A673 (cell line): ENCODE measurements at regions not wholly inside any gene's neighbourhood (a gene's known extent, or its start where the extent isn't known, plus 50 kb on each side); places are given as distances from the start of the nearest gene placed in this dataset.

Experiments used
- EZH2 ChIP-seq: fragments of 200-600 bp; sonication (generic); IDR thresholded peaks from 2 replicates; pipeline ENCODE4 v1.6.1; 2017; ENCODE audit warnings: borderline replicate concordance, low read depth, mild to moderate bottlenecking, mixed read lengths, antibody characterized with exemption, low read length; ENCODE audit not compliant: poor library complexity, severe bottlenecking
- TF ChIP-seq, protein P1 (sequence below): fragments of 300-800, 200-600 bp; sonication (generic); conservative IDR thresholded peaks from 2 replicates; pipeline ENCODE4 v1.5.1; 2017; ENCODE audit warnings: low read depth, mild to moderate bottlenecking, antibody characterized with exemption, low read length, moderate library complexity, mixed read lengths

DNA sequence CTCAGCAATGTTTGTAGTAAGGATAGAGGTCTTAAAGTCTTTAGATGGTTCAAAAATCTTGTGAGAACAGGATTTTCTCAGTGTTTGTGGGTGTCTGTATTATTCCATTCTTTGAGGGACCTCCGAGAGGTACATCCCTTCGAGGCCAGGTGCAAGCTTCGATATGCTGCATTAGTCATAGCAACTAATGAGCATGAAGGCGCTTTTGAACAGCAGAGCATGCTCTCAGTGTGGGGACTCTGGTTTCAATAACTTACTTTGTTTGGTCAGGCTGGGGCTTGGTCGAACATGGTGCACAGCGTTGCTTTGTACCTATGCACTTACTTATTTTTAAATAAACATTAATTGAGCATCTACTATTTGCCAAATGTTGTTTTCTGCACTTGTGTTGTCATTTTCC, 297.9 kb downstream of the CLIC5 start:
- TF ChIP-seq EZH2: no peak
- TF ChIP-seq, protein P1, sequence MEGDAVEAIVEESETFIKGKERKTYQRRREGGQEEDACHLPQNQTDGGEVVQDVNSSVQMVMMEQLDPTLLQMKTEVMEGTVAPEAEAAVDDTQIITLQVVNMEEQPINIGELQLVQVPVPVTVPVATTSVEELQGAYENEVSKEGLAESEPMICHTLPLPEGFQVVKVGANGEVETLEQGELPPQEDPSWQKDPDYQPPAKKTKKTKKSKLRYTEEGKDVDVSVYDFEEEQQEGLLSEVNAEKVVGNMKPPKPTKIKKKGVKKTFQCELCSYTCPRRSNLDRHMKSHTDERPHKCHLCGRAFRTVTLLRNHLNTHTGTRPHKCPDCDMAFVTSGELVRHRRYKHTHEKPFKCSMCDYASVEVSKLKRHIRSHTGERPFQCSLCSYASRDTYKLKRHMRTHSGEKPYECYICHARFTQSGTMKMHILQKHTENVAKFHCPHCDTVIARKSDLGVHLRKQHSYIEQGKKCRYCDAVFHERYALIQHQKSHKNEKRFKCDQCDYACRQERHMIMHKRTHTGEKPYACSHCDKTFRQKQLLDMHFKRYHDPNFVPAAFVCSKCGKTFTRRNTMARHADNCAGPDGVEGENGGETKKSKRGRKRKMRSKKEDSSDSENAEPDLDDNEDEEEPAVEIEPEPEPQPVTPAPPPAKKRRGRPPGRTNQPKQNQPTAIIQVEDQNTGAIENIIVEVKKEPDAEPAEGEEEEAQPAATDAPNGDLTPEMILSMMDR: no peak
